ENCODE measurements at regions not wholly inside any gene's neighbourhood (a gene's known extent, or its start where the extent isn't known, plus 50 kb on each side); places are given as distances from the start of the nearest gene placed in this dataset.

- TF ChIP-seq, protein P1, sequence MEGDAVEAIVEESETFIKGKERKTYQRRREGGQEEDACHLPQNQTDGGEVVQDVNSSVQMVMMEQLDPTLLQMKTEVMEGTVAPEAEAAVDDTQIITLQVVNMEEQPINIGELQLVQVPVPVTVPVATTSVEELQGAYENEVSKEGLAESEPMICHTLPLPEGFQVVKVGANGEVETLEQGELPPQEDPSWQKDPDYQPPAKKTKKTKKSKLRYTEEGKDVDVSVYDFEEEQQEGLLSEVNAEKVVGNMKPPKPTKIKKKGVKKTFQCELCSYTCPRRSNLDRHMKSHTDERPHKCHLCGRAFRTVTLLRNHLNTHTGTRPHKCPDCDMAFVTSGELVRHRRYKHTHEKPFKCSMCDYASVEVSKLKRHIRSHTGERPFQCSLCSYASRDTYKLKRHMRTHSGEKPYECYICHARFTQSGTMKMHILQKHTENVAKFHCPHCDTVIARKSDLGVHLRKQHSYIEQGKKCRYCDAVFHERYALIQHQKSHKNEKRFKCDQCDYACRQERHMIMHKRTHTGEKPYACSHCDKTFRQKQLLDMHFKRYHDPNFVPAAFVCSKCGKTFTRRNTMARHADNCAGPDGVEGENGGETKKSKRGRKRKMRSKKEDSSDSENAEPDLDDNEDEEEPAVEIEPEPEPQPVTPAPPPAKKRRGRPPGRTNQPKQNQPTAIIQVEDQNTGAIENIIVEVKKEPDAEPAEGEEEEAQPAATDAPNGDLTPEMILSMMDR (IDR thresholded peaks at IDR 0.05) = no peak
- no peak for TF ChIP-seq EZH2 (IDR thresholded peaks at IDR 0.05)
Measured at GRCh38 chr13:84082462-84082861, 200.2 kb upstream of the SLITRK1 start.
